ENCODE measurements at regions not wholly inside any gene's neighbourhood (a gene's known extent, or its start where the extent isn't known, plus 50 kb on each side); places are given as distances from the start of the nearest gene placed in this dataset.
A peak's percentile ranks its signal among the peaks of the same experiment; 100 is the strongest.

DNA sequence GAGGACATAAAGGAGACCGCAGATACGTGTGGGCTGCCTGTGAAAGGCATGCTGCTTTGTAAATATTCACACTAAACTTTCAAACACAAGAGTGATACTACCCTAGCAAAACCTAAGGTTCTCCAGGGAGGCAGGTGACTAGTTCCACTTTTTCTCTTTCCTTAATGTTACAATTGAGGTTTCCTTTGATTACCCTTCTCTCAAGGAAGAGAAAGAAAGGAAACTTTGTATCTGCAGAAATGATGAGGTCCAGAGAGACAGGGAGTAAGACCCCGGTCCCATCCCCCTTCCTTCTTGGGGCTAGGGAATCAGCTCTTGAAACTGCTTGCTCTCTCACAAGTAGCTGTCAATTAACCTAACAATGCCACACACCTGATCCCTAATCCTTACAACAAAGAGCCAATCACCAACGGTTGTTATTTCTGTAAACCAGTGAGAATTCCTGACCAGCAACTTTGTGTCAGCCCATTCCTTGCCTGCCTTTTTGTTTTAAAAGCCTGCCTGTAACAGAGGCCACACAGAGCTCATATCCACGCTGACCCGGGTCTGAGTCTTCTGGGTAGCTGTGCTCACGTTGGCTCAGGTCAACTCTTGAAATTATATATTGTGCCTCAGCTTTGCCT is 754.8 kb upstream of the FRG1 start:
- no peak overlapping the region for H3K4me3 ChIP-seq (ENCODE audit: low read depth, low read length)
- TF ChIP-seq, protein P1, sequence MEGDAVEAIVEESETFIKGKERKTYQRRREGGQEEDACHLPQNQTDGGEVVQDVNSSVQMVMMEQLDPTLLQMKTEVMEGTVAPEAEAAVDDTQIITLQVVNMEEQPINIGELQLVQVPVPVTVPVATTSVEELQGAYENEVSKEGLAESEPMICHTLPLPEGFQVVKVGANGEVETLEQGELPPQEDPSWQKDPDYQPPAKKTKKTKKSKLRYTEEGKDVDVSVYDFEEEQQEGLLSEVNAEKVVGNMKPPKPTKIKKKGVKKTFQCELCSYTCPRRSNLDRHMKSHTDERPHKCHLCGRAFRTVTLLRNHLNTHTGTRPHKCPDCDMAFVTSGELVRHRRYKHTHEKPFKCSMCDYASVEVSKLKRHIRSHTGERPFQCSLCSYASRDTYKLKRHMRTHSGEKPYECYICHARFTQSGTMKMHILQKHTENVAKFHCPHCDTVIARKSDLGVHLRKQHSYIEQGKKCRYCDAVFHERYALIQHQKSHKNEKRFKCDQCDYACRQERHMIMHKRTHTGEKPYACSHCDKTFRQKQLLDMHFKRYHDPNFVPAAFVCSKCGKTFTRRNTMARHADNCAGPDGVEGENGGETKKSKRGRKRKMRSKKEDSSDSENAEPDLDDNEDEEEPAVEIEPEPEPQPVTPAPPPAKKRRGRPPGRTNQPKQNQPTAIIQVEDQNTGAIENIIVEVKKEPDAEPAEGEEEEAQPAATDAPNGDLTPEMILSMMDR (IDR thresholded peaks at IDR 0.05; ENCODE audit: insufficient read depth, low read depth, low read length, missing control alignments): no peak
- DNase-seq (ENCODE audit: low read depth): no peak

DNA sequence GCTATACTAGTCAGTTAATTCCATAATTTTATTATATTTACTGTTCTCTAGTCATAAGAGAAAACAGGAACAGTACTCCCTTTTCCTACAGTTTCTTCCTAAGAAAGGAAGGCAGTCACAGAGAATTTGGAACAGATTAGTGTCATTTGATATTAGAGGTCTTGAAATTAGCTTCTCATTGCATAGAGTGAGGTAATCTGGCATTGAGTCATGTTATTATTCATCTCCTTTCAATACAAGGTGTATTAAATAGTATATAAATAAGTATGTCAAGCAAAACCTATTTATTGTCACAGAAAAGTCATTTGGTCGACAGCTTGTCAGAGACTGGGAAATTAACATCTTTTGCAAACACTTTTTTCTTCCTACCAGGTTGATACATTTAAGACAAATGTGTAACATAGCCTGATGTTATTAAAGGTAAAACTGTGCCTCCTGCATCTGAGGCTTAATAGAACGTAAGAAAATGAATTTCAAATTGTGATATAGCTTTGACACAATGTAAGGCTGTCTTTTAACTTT is 753.1 kb upstream of the FRG1 start:
- no peak for DNase-seq (ENCODE audit: low read depth)

DNA sequence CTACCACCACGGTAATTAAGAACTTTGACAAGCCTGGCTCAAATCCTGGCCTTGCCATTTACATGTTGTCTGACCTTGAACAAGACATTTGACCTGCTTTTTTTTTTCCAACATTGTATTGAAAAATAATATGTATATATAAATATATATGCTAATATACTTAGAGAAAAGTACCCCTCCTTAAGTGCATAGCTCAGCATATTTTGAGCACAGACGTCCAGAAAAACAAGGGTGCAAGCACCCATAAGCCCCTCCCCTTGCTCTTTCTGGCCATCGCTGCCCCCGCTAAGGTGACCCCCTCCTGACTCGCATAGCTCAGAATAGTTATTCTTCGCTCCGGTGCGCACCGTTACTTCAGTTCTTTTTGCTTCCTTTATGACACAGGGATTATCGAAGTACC is 742.0 kb upstream of the FRG1 start:
- TF ChIP-seq, protein P1 (IDR thresholded peaks at IDR 0.05; ENCODE audit: insufficient read depth, low read depth, low read length, missing control alignments): no peak
- H3K4me3 ChIP-seq (ENCODE audit: low read depth, low read length): no peak overlapping the region
- no peak for DNase-seq (ENCODE audit: low read depth)

More for the DNA sequence above, 753.1 kb upstream of the FRG1 start:
- TF ChIP-seq, protein P1 (IDR thresholded peaks at IDR 0.05; ENCODE audit: insufficient read depth, low read depth, low read length, missing control alignments): no peak
- no peak overlapping the region for H3K4me3 ChIP-seq (ENCODE audit: low read depth, low read length)

DNA sequence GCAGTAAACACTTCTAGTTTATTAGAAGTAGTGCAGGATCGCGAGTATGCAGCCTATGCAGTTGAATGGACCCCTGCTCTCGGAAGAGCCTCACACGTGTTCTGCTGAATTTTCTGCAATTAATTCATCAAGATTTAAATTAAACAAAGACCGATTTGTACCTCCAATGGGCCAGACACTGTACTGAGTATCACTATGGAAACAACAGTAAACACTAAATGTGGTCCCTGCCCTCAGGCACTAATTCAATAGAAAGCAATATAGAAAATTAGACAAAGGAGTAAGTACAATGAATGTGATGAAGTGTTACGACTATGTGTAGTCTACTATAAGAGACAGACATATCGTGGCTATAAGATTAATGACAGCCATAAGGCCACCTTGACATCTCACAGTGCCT is 740.3 kb upstream of the FRG1 start:
- DNase-seq (ENCODE audit: low read depth): no peak
- TF ChIP-seq, protein P1 (IDR thresholded peaks at IDR 0.05; ENCODE audit: insufficient read depth, low read depth, low read length, missing control alignments): no peak
- no peak overlapping the region for H3K4me3 ChIP-seq (ENCODE audit: low read depth, low read length)

DNA sequence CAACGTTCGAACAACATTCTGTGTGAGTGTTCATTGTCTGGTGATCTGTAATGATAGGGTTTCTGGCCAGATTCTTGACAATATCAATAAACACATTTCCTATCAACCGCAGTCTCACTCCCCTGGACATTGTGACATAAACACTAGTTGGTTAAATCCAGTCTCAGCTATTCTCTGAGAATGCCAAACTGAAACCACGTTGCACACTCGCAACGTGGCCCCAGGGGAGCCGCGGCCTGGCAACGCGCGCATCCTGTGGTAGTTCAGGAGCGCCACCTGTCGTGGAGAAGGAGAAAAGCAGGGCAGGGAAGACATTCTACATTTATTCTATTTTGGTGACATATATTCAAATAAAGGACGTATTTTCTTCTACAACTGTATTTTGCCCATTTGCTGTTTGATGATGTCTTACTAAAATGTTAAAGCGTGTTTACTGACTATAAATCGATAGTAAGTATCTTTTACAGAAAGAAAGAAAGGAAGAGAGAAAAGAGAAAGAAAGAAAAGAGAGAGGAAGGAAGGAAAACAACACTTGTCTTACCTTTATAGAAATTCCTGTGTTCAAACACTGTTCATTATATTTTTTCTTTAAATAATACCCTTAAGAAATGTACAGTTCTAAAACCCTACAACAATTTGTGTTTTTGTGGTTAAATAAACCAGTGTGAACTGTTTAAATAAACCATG is 738.3 kb upstream of the FRG1 start:
- TF ChIP-seq, protein P1 (IDR thresholded peaks at IDR 0.05; ENCODE audit: insufficient read depth, low read depth, low read length, missing control alignments): no peak
- DNase-seq (ENCODE audit: low read depth): peak; percentile 1
- H3K4me3 ChIP-seq (ENCODE audit: low read depth, low read length): no peak overlapping the region

DNA sequence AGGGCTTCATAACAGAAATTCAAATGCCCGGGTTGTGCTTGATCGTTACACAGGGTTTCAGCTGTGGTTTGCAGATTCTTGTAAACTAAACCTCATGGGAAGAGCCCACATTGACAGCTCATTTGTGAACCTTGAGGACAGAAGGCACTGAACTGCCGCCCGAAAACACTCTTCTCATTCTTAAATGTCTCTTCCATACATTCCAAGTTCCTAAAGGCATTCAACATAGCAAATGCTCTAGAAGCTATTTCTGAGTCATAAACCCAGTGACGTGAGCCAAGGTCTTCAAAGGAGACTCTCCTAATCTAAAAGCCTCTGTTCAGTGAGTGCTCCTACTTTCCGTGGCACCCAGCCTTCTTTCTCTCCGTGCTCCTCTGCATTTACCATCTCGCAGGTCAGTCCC is 737.8 kb upstream of the FRG1 start:
- TF ChIP-seq, protein P1 (IDR thresholded peaks at IDR 0.05; ENCODE audit: insufficient read depth, low read depth, low read length, missing control alignments): no peak
- no peak for DNase-seq (ENCODE audit: low read depth)
- no peak overlapping the region for H3K4me3 ChIP-seq (ENCODE audit: low read depth, low read length)
